Adipocyte (in vitro differentiated cells): ENCODE measurements at regions not wholly inside any gene's neighbourhood (a gene's known extent, or its start where the extent isn't known, plus 50 kb on each side); places are given as distances from the start of the nearest gene placed in this dataset.
"Not testable (repeated sequence)": the region's sequence is repeated elsewhere in the genome, so short reads cannot be mapped to it uniquely, and the experiment has no call there.

Experiments used
- DNase-seq: peaks from one replicate; pipeline ENCODE4 v3.0.0-alpha.2; 2015; ENCODE audit warnings: low read depth
- H3K27me3 ChIP-seq: replicated peaks from 2 replicates; pipeline ENCODE4 v1.7.0; 2013; ENCODE audit warnings: mild to moderate bottlenecking, low read length, moderate library complexity; ENCODE audit not compliant: control insufficient read depth, insufficient read depth
- H3K36me3 ChIP-seq: 2 replicates; pipeline ENCODE4 v1.7.0; 2013; ENCODE audit warnings: low read length, mild to moderate bottlenecking, moderate library complexity; ENCODE audit not compliant: control insufficient read depth, insufficient read depth, severe bottlenecking
- H3K4me1 ChIP-seq: 2 replicates; pipeline ENCODE4 v1.7.0; 2013; ENCODE audit warnings: mild to moderate bottlenecking, low read length, moderate library complexity; ENCODE audit not compliant: control insufficient read depth, insufficient read depth
- H3K4me3 ChIP-seq: 2 replicates; pipeline ENCODE4 v1.7.0; 2013; ENCODE audit warnings: mild to moderate bottlenecking, low read length, moderate library complexity
- H3K9ac ChIP-seq: 2 replicates; pipeline ENCODE4 v1.7.0; 2013; ENCODE audit warnings: mild to moderate bottlenecking, low read length, moderate library complexity
- H3K9me3 ChIP-seq: 2 replicates; pipeline ENCODE4 v1.7.0; 2013; ENCODE audit warnings: mild to moderate bottlenecking, low read length, moderate library complexity; ENCODE audit not compliant: control insufficient read depth

GRCh38 chr21:10325546-10325945 lies 195.8 kb upstream of the TPTE start:
- not testable (repeated sequence) for H3K4me3 ChIP-seq, H3K9me3 ChIP-seq, H3K36me3 ChIP-seq, H3K4me1 ChIP-seq, H3K9ac ChIP-seq, DNase-seq, H3K27me3 ChIP-seq

- not testable (repeated sequence) for H3K9ac ChIP-seq, H3K27me3 ChIP-seq, H3K4me3 ChIP-seq, H3K9me3 ChIP-seq, DNase-seq, H3K4me1 ChIP-seq, H3K36me3 ChIP-seq
These were observed 195.2 kb upstream of the TPTE start for GRCh38 chr21:10326146-10326545.

- H3K4me3 ChIP-seq, H3K36me3 ChIP-seq, H3K27me3 ChIP-seq, H3K4me1 ChIP-seq, DNase-seq, H3K9me3 ChIP-seq, H3K9ac ChIP-seq: not testable (repeated sequence)
These were observed 192.7 kb upstream of the TPTE start for GRCh38 chr21:10328646-10329045.

- not testable (repeated sequence) for H3K4me3 ChIP-seq, H3K27me3 ChIP-seq, DNase-seq, H3K9ac ChIP-seq, H3K36me3 ChIP-seq, H3K9me3 ChIP-seq, H3K4me1 ChIP-seq
These were observed 190.7 kb upstream of the TPTE start for GRCh38 chr21:10330641-10331119.

GRCh38 chr21:10331134-10331533 lies 190.2 kb upstream of the TPTE start:
- not testable (repeated sequence) for H3K9me3 ChIP-seq, H3K36me3 ChIP-seq, H3K9ac ChIP-seq, H3K4me1 ChIP-seq, DNase-seq, H3K27me3 ChIP-seq, H3K4me3 ChIP-seq

- H3K27me3 ChIP-seq, H3K4me1 ChIP-seq, DNase-seq, H3K36me3 ChIP-seq, H3K9ac ChIP-seq, H3K4me3 ChIP-seq, H3K9me3 ChIP-seq: not testable (repeated sequence)
These were observed 188.4 kb upstream of the TPTE start for GRCh38 chr21:10332935-10333334.

GRCh38 chr21:10334391-10334790 lies 187.0 kb upstream of the TPTE start:
- H3K36me3 ChIP-seq, H3K9ac ChIP-seq, H3K27me3 ChIP-seq, H3K4me1 ChIP-seq, H3K9me3 ChIP-seq, DNase-seq, H3K4me3 ChIP-seq: not testable (repeated sequence)

- not testable (repeated sequence) for H3K27me3 ChIP-seq, H3K9me3 ChIP-seq, DNase-seq
These were observed 179.0 kb upstream of the TPTE start for GRCh38 chr21:10342261-10342956.

GRCh38 chr21:10343146-10343935 lies 178.0 kb upstream of the TPTE start:
- not testable (repeated sequence) for H3K9ac ChIP-seq, H3K27me3 ChIP-seq, H3K4me1 ChIP-seq, DNase-seq, H3K36me3 ChIP-seq, H3K9me3 ChIP-seq, H3K4me3 ChIP-seq

More at GRCh38 chr21:10342261-10342956, 179.0 kb upstream of the TPTE start:
- not testable (repeated sequence) for H3K9ac ChIP-seq, H3K4me3 ChIP-seq, H3K4me1 ChIP-seq, H3K36me3 ChIP-seq

- H3K4me3 ChIP-seq, H3K9ac ChIP-seq, H3K9me3 ChIP-seq, H3K27me3 ChIP-seq, DNase-seq, H3K4me1 ChIP-seq, H3K36me3 ChIP-seq: not testable (repeated sequence)
These were observed 177.1 kb upstream of the TPTE start for GRCh38 chr21:10344266-10344665.

- H3K9me3 ChIP-seq, H3K36me3 ChIP-seq, H3K9ac ChIP-seq, H3K27me3 ChIP-seq, H3K4me3 ChIP-seq, DNase-seq, H3K4me1 ChIP-seq: not testable (repeated sequence)
These were observed 176.2 kb upstream of the TPTE start for GRCh38 chr21:10345178-10345612.
